ENCODE measurements at regions not wholly inside any gene's neighbourhood (a gene's known extent, or its start where the extent isn't known, plus 50 kb on each side); places are given as distances from the start of the nearest gene placed in this dataset.

DNA sequence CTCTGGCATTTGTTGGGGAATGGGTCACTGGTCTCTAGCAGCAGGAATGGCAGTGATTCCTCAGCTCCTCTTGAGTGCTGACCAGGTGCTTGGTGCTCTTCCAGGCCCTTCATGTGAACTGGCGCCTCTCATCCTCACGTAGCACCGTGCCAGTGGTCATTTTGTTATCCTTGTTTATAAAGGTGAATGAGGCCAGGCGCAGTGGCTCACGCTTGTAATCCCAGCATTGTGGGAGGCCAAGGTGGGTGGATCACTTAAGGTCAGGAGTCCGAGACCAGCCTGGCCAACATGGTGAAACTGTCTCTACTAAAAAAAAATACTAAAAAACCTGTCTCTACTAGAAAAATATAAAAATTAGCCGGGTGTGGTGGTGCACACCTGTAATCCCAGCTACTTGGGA, 301.3 kb downstream of the QKI start:
- DNase-seq = no peak
- H3K4me3 Mint-ChIP-seq = no peak overlapping the region
- H3K23ac ChIP-seq (ENCODE audit: insufficient read length, low read depth, low read length) = no peak overlapping the region
- no peaks in the 10 kb centered on the region for H3K4me1 ChIP-seq (ENCODE audit: insufficient read depth, low read length)
- no peak overlapping the region for H3K27ac ChIP-seq (ENCODE audit: insufficient read length, low read depth, low read length)
- no peaks in the 10 kb centered on the region for H4K20me1 ChIP-seq (ENCODE audit: control insufficient read depth, insufficient read depth, insufficient read length)
- no peak overlapping the region for H4K91ac ChIP-seq (ENCODE audit: insufficient read length, low read depth, low read length)
- no peaks in the 10 kb centered on the region for H3K9me3 ChIP-seq (ENCODE audit: control insufficient read depth, low read depth, low read length)
- no peak overlapping the region for H2BK20ac ChIP-seq (ENCODE audit: low read depth, low read length, poor library complexity, severe bottlenecking)
- H3K36me3 Mint-ChIP-seq (ENCODE audit: insufficient read depth in 1 of 3, low read depth in 3 of 3) = no peaks in the 10 kb centered on the region
- H3K56ac ChIP-seq (ENCODE audit: insufficient read length, low read depth, low read length) = no peak overlapping the region
- no CpG with 5 or more reads among the region's 7 CpGs for WGBS (ENCODE audit: extremely low coverage, insufficient read length, low lambda C conversion rate)
- no peaks in the 10 kb centered on the region for H3K23me2 ChIP-seq (ENCODE audit: insufficient read length, low read depth, low read length, poor library complexity, severe bottlenecking)
- H3K14ac ChIP-seq (ENCODE audit: insufficient read depth, low read length) = no peak overlapping the region
- no peaks in the 10 kb centered on the region for H3K27me3 ChIP-seq (ENCODE audit: insufficient read depth, low read length)
- no peak overlapping the region for H2BK15ac ChIP-seq (ENCODE audit: low read depth, low read length)
- no peak overlapping the region for H2BK5ac ChIP-seq (ENCODE audit: insufficient read length, low read length)
- no peak overlapping the region for H2BK12ac ChIP-seq (ENCODE audit: insufficient read length, low read depth, low read length)
- H2AFZ ChIP-seq (ENCODE audit: low read length) = no peak overlapping the region
- H3T11ph ChIP-seq (ENCODE audit: low read length) = no peak overlapping the region
- TF ChIP-seq, protein P1, sequence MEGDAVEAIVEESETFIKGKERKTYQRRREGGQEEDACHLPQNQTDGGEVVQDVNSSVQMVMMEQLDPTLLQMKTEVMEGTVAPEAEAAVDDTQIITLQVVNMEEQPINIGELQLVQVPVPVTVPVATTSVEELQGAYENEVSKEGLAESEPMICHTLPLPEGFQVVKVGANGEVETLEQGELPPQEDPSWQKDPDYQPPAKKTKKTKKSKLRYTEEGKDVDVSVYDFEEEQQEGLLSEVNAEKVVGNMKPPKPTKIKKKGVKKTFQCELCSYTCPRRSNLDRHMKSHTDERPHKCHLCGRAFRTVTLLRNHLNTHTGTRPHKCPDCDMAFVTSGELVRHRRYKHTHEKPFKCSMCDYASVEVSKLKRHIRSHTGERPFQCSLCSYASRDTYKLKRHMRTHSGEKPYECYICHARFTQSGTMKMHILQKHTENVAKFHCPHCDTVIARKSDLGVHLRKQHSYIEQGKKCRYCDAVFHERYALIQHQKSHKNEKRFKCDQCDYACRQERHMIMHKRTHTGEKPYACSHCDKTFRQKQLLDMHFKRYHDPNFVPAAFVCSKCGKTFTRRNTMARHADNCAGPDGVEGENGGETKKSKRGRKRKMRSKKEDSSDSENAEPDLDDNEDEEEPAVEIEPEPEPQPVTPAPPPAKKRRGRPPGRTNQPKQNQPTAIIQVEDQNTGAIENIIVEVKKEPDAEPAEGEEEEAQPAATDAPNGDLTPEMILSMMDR (conservative IDR thresholded peaks at IDR 0.05) = no peak
- no peaks in the 10 kb centered on the region for H3K79me2 ChIP-seq (ENCODE audit: insufficient read depth, low read length)
- H3K4me1 Mint-ChIP-seq = no peaks in the 10 kb centered on the region
- no peaks in the 10 kb centered on the region for H3K27me3 Mint-ChIP-seq (ENCODE audit: low read depth)
- H3K4ac ChIP-seq (ENCODE audit: low read depth, low read length) = no peak overlapping the region
- H3K9ac ChIP-seq (ENCODE audit: extremely low read depth, insufficient read length, low read length) = no peak overlapping the region
- no peaks in the 10 kb centered on the region for H3K79me1 ChIP-seq (ENCODE audit: insufficient read depth, low read depth, low read length, poor library complexity, severe bottlenecking)
- no peak overlapping the region for H4K5ac ChIP-seq (ENCODE audit: insufficient read length, low read depth, low read length)
- no peak overlapping the region for H2AK5ac ChIP-seq (ENCODE audit: insufficient read length, low read length)
- no peak overlapping the region for H4K8ac ChIP-seq (replicated peaks; ENCODE audit: insufficient read length, low read depth, low read length)
- no peaks in the 10 kb centered on the region for H3K9me3 Mint-ChIP-seq
- H3K27ac Mint-ChIP-seq = no peak overlapping the region; a peak in 1 of 7 replicates
- H3K18ac ChIP-seq (ENCODE audit: insufficient read length, low read depth, low read length) = no peak overlapping the region
- no peak overlapping the region for H3K4me2 ChIP-seq (ENCODE audit: insufficient read depth, insufficient read length, low read length)
- no peak overlapping the region for H2BK120ac ChIP-seq (ENCODE audit: low read depth, low read length, poor library complexity, severe bottlenecking)

Data from H9 (cell line).